Bronchial epithelial cell (primary cell): ENCODE measurements at regions not wholly inside any gene's neighbourhood (a gene's known extent, or its start where the extent isn't known, plus 50 kb on each side); places are given as distances from the start of the nearest gene placed in this dataset.
"Not testable (repeated sequence)": the region's sequence is repeated elsewhere in the genome, so short reads cannot be mapped to it uniquely, and the experiment has no call there.

Experiments
- DNase-seq: peaks from one replicate; pipeline ENCODE4 v3.0.0-alpha.2; 2010; ENCODE audit warnings: low read depth
- FAIRE-seq: peaks from 2 replicates; lab custom pipeline; 2011; peaks lifted over from hg19 to GRCh38; lab: Jason Lieb, UNC
- H3K27me3 ChIP-seq: 2 replicates; pipeline ENCODE4 v1.5.1; 2011; ENCODE audit warnings: low read length; ENCODE audit not compliant: control insufficient read depth, insufficient read depth
- H3K36me3 ChIP-seq: 2 replicates; pipeline ENCODE4 v1.5.1; 2011; ENCODE audit warnings: low read length; ENCODE audit not compliant: control insufficient read depth, insufficient read depth
- H3K4me3 ChIP-seq: 2 replicates; pipeline ENCODE4 v1.5.1; 2011; ENCODE audit warnings: mild to moderate bottlenecking, low read depth, low read length, control low read depth
- CTCF ChIP-seq: IDR thresholded peaks from 2 replicates; pipeline ENCODE4 v1.5.1; 2011; ENCODE audit warnings: mild to moderate bottlenecking, moderate library complexity, low read length, control low read depth, inconsistent platforms; ENCODE audit not compliant: insufficient read depth, severe bottlenecking

DNA sequence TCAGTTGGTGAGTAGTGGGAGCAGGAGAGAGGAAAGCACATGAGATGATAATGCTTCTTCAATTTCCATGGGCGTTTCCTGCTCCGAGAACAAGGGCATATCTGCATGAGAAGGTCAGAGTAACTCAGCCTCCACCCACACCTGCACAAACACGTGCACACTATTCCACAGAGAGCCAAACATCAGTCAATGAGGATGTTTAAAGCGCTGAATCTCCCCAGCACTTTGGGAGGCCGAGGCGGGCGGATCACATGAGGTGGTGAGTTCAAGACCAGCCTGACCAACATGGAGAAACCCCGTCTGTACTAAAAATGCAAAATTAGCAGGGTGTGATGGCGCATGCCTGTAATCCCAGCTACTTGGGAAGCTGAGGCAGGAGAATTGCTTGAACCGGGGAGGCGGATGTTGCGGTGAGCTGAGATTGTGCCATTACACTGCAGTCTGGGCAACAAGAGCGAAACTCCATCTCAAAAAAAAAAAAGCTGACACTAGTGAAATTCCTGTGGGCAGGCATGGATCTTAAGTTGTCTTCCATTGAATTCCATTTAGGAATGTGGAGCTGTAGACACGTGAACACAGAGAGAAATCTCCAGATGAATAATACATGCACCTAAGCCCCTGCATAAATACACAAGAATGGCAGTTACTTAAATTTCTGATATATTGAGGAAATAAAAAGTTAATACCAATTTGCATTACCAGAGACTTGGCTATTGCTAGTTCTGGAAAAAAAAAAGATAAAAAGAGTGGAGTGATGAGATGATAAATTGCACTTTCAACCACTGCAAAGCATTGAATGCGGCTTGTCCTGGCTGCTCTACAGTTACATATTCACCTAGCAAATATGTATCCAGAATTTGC, 1097.4 kb upstream of the TMEM132C start:
- no peaks in the 10 kb centered on the region for H3K36me3 ChIP-seq
- H3K4me3 ChIP-seq, result no peak overlapping the region
- no peaks in the 10 kb centered on the region for H3K27me3 ChIP-seq
- DNase-seq, result no peak
- no peak for TF ChIP-seq CTCF
- no peak for FAIRE-seq

GRCh38 chr12:127170226-127171180, 1096.5 kb upstream of the TMEM132C start:
- TF ChIP-seq CTCF, result no peak
- no peaks in the 10 kb centered on the region for H3K36me3 ChIP-seq
- DNase-seq, result no peak
- no peak overlapping the region for H3K4me3 ChIP-seq
- FAIRE-seq, result no peak
- H3K27me3 ChIP-seq, result no peaks in the 10 kb centered on the region

DNA sequence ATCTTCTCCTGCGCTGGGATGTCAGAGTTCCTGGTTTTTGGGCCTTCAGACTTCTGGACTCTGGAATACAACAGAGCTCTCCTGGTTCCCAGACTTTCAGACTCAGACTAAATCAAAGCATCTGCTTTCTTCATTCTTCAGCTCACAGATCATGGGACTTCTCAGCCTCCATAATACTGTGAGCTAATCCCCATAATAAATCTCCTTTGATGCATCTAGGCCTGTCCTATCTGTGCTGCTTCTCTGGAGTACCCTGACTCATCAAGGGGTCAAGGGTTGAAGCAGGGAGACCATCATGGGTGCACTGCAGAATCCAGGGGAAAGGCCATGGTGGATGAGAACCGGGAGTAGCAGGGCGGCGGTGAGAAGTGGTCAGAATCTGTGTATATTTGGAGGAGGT, 1094.1 kb upstream of the TMEM132C start:
- TF ChIP-seq CTCF, result no peak
- DNase-seq, result no peak
- no peak for FAIRE-seq
- no peak overlapping the region for H3K4me3 ChIP-seq
- H3K36me3 ChIP-seq, result no peaks in the 10 kb centered on the region
- H3K27me3 ChIP-seq, result no peaks in the 10 kb centered on the region

GRCh38 chr12:127173971-127174370, 1093.0 kb upstream of the TMEM132C start:
- FAIRE-seq, H3K4me3 ChIP-seq, H3K36me3 ChIP-seq, DNase-seq, H3K27me3 ChIP-seq: not testable (repeated sequence)

GRCh38 chr12:127174881-127175280, 1092.1 kb upstream of the TMEM132C start:
- no peaks in the 10 kb centered on the region for H3K27me3 ChIP-seq
- DNase-seq (no peak), FAIRE-seq (no peak)
- H3K4me3 ChIP-seq, result no peak overlapping the region
- H3K36me3 ChIP-seq, result no peaks in the 10 kb centered on the region
- no peak for TF ChIP-seq CTCF

DNA sequence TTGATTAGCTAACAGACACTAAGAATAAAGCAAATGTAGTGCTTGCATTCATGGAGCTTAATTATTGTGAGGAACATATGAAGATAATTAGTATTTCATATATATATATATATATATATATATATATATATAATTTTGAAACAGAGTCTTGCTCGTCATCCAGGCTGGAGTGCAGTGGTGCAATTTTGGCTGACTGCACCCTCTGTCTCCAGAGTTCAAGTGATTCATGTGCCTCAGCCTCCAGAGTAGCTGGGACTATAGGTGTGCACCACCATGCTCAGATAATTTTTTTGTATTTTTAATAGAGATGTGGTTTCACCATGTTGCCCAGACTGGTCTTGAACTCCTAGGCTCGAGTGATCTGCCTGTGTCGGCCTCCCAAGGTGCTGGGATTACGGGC, 1091.6 kb upstream of the TMEM132C start:
- no peak for TF ChIP-seq CTCF
- H3K27me3 ChIP-seq, result no peaks in the 10 kb centered on the region
- no peaks in the 10 kb centered on the region for H3K36me3 ChIP-seq
- FAIRE-seq (no peak), DNase-seq (no peak)
- no peak overlapping the region for H3K4me3 ChIP-seq
